SIG-M5 treated with dmso at 0.1 percent for 504 hours (cell line): ENCODE measurements at regions not wholly inside any gene's neighbourhood (a gene's known extent, or its start where the extent isn't known, plus 50 kb on each side); places are given as distances from the start of the nearest gene placed in this dataset.
"Not testable (repeated sequence)": the region's sequence is repeated elsewhere in the genome, so short reads cannot be mapped to it uniquely, and the experiment has no call there.

Experiments used
- DNase-seq: peaks from one replicate; lab custom pipeline; 2025; ENCODE audit not compliant: unreplicated experiment; lab: John Stamatoyannopoulos, UW

DNA sequence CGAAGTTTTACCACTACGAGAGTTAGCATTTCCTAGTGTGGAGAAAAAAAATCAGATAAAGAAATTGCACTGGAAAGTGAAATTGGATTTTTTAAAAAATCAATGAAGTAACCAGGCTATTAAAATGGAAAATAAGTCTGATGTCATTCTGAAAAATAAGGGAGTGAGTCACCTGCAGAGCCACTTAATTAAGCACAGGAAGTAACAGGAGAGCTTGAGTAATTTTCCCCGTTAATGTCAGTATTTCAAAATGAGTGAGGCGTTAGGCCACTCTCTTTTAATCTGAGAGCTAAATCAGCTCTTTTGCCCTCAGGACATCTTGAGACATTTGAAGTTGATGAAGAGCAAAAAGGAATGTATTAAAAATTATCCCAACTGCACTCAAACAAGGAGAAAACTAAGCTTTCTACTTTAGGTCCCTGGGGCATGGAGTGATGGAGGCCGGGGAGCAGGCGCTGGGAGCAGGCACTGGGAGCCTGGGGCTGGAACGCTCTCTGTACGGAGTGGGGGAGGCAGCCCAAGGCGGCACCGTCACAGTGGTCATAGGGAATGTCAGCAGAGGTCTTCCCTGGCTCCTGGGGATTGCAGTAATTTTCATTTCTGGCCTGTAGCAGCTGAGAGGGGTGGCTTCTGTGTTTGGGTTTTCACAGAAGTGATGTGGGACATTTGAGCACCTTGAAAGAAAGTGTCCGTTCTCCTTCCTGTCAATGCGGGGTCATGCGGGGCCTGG is 194.6 kb downstream of the BCL2L11 start:
- DNase-seq: not testable (repeated sequence)

DNA sequence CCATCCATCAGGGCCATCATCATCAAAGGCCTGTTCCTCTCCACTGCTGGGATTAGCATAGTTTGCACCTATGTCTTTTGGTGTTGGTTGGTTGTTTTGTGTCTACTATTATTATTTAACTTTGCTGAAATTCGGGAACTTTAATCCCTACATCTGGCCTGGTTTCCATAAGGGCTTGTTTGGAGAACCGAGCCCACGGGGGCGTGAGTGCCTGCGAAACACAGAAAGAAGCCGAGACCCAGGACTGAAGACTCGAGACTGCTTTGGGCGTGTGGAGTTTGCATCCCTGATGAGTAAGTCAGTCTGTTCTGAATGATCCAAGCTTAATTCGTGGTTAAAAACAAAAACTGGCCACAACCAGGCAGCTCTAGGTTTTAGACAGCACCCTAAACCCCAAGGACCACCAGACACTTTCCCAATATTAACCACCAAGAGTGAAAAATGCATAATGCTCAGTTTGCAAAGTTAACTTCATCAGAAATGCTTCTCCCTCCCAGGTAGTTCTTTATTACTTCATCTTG is 195.6 kb downstream of the BCL2L11 start:
- not testable (repeated sequence) for DNase-seq

DNA sequence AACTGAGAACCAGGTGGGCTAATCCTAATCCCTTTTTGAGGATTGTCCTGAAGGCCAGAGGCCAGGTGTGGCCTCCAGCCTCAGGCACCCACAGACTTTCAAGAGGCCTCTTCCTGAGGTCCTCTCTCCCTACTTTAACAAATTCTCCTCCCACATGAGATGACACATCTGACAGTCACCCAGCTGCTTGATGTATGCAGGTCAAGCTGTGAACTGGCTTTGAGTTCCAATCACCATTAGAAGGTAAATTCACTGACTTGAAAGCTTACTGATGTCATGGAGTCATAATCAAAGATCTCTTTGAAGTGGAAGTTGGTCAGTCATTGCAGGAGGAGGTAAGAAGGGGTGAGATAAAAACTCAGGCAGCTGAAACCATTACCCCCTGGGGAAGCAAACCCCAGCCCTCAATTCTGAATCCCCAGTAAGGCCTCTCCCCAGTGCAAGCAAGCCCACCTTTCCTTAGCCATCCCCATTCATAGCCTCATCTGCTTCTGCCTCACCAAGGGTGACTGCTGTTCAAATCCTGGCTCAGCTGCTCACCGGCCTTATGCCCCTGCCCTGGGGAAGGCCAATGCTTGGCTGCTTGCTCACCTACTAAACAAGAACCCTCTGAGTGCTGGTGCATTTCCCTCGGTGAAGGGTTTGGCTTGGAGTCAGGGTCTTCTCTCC is 196.3 kb downstream of the BCL2L11 start:
- not testable (repeated sequence) for DNase-seq

DNA sequence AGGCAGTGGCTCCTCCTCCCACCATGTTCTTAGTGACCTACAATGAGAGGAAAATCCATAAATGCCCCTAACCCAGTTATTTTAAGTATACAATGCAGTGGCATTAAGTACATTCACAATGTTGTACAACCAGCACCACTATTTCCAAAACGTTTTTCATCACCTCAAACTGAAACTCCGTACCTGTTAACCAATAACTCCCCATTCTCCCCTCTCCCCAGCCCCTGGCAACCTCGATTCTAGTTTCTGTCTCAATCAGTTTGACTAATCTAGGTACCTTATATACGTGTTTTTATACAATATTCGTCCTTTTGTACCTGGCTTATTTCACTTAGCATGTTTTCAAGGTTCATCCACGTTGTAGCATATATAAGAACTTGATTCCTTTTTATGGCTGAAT is 198.8 kb downstream of the BCL2L11 start:
- DNase-seq: not testable (repeated sequence)

DNA sequence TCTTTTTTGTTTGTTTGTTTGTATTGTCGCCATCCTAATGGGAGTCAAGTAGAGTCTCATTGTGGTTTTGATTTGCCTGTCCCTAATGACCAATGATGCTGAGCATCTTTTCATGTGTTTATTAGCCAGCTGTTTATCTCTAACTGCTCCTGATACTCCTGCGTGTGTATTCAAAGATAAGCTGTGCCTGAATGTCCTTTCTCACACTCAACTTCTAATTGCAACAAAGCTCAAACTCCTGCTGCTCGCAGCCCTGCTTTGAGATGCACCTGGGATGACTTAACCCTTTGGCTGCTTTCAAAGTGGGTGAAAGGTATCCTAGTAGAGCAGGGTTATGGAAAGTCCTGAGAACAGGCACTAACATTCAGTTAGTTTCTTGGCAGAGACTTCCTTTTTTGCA is 199.6 kb downstream of the BCL2L11 start:
- DNase-seq: not testable (repeated sequence)

DNA sequence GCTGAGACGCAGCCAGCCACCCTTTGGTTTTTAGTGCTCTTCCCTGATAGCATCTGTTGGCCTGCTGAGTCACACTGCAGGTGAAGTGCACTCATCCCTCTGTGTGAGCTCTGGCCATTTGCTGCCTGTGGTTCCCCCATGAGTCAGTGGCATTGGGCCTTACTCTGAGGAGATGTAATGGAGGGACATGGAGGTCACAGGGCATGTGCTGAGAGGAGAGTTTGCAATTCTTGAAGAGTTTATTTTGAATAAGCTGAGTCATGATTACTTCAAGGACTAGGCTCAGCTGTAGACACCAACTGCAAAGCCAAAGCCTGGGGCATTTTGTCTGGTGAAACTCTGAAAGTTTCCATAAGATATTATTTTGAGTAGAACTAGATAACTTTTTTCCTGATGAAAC is 200.3 kb downstream of the BCL2L11 start:
- not testable (repeated sequence) for DNase-seq

DNA sequence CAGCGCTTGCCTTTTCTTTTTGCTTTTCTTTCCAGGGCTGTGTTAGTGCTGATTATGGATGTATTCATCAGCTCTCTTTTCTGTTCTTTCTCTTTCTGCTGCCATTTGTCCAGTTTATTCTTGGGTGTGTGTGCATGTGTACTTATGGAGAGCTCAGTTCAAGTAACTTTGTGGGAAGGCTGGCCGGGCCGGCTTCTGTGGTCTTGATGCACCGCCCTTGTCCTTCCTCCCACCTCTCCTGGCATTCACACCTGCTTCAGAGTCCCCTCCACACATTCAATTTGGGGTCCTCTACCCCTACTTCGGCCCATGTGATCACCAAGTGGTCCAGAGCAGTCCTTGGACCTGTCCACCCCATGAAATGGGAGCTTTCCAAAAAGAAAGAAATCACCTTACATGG is 202.7 kb downstream of the BCL2L11 start:
- DNase-seq: not testable (repeated sequence)

DNA sequence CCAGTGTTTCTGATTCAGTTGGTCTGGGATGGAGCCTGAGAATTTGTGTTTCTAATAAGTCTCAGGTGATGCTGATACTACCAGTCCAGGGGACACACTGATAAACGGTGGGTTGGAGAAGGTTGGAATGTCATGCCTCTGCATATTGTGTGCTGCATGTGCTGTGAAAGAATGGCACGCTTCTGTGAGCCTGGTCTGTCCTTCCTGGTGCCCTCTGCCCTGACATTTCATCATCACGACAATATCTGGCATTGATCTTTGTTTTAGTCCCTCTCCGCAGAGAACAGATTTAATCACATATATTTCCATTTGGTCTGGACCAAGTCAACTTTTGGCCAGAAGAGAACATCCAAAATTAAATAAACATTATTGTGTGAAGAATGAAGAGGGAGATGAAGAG is 207.0 kb downstream of the BCL2L11 start:
- DNase-seq: not testable (repeated sequence)

DNA sequence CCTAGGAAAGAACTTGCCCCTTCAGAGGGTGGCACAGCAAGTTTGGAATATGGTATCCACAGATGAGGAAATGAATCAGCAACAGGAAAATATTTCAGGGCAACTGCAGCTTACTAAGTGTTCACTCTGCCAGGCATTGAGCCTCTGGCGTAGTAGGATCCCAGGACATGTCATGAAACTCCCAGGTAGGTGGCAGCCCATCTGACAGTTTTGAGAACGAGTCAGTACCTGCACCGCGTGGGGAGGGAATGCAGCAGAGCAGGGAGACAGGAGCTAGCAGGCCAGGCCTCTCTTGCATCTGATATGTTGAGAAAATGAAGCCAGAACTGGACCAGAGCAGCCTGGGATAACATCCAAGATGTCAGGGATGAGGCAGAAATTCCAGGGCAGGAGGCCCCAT is 208.6 kb downstream of the BCL2L11 start:
- DNase-seq: not testable (repeated sequence)

DNA sequence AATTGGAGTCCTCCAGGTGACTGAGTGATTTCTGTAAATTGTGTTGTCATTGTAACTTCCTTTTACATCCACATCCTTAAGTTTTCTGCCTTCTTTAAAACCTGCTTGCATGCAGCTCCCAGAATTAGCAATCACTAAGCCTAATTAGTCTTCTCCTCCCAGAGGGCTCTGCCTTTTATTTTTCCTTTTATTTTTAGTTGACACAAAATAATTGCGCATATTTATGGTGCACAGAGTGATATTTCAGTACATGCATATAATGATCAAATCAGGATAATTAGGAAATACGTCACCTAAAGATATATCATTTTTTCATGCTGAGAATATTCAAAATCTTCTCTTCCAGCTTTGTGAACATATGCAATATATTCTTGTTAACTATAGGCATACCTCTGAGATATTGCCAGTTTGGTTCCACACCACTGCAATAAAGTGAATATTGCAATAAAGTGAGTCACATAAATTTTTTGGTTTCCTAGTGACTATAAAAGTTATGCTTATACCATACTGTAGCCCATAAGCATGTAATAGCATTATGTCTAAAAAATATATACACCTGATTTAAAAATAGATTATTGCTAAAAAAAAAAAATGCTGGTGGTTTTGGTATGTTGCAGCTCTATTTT is 210.5 kb downstream of the BCL2L11 start:
- DNase-seq: not testable (repeated sequence)

DNA sequence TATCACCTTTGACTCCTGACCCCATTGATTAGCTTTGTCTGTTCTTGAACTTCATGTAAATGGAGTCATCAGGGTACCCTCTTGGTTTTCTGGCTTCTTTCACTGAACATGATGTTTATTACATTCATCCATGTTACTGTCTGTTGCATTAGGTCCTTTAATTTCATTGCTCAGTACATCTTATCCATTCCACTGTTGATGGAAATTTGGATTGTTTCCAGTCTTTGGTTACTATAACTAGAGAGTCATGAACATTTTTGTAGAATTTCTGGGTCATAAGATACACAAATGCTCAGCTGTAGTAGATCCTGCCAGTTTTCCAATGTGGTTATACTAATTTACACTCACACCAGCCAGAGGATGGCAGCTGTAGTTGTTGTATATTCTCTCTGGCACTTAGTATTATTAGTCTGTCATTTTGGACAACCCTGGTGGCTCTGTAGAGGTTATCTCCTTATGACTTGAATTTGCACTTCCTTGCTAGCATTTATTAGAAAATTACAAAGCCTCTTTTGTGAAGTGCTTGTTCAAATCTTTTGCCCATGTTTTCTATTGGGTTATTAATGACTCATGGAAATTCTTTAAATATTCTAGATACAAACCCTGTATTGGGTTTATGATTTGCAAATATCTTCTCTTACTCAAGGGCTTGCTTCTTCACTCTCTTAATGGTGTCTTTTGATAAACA is 214.7 kb downstream of the BCL2L11 start:
- DNase-seq: not testable (repeated sequence)

DNA sequence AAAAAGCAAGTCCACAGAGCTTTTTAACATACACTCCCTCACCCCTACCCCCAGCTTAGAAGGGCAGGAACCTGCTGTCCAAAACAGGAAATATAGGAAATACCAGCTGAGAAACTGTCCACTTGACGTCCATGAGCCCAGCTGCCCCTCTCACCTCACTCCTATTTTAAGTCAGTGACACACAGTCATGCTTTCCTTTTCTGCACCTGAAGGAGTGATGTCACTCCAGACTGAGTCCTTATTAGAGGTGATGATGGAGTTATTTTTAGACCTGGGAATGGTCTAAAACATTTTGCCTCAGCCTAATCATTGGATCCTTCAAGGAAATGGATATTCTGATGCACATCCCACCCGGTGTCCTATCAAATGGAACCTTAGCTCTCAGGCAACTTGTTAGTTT is 217.8 kb downstream of the BCL2L11 start:
- DNase-seq: not testable (repeated sequence)

DNA sequence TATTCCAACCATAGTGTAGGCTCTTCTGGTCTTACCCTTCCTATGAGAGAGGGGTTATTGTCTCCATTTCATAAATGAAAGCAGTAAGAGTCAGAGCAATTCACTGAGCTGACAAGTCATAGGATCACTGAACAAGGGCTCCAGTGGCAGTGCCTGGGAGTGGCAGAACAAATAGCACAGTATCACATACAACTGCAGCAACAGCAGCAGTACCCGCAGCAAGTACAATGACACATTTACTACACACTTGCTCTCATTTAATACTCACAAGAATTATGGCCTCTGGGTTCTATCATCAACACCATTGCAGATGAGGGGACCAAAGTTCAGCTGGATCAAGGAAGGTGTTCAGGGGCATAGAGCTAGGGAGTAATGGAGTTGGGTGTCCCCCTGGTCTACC is 218.8 kb downstream of the BCL2L11 start:
- DNase-seq: not testable (repeated sequence)

DNA sequence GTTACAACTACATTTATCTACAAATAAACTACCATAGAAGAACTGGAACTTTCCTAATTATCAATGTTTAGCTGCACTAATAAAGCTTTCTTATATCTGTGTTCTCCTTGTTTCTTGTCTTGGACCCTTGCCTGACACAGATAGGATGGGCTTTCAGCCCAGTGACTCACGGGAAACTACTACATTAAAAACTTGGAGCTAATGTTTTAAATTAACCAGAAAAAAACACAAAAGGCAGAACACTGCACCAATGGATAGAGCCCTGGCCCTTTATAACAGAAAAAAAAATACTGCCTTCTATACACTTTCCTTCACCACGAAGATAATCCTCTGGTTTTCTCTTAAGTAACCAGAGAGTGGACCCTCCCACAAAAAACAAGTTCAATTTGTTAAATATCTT is 223.9 kb downstream of the BCL2L11 start:
- DNase-seq: not testable (repeated sequence)

DNA sequence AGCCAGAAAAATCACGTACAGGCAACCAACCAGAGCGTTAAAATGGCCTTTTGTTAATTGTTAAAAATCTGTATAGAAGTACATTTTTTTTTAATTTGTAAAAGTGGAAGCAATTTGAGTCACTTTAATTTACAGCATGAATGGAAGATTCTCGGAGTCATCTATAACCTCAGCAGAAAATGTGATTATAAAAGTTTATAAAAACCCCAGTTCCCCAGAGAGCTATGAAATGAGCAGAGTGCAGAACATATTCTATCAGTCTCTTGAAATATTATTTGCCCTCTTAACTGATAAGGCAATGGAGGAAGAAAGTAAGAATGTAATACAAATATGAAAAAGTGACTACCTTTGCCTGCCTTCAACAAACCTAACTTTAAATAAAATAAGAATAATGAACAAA is 224.7 kb downstream of the BCL2L11 start:
- not testable (repeated sequence) for DNase-seq

DNA sequence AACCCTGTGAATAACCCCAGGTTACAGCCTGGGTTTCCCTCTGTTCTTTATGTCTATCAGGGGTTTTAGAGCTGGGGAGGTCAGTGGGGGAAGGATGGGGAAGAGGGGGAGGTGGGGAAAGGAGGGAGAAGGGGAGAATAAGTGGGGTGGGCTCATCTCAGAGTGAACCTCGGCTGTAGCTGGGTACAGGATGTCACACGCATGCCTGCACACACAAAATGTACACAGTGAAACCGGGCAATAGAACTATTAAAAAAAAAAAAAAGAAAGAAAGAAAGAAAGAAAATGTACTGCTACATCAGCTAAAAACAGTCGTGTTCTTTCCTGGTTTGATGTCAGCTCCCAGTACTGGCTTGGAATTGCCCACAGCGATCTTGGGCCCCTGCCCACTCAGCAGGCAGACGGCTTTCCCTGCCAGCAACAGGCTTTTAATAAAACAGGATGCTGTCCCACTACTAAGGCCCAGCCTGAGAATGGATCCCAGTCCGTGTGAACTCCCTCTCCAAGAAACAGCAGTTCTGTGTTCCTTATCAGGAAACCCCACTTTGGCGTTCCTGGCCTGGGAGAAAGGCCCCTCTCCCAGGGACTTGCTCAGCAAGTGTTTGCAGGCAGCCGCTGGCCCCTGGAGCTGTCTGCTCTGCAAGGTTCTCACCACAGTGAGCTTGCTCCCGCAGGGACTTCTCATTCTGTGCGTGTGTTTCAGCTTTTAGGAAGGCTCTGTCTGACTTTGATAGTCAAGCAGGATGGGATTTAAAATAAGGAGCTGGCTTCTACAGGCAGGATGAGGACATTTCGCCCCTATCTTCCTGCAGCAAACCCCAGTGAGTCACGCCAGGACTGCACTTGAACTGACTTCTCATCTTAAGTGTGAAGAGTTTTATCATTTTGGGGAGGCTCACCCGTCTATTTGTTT is 225.6 kb downstream of the BCL2L11 start:
- DNase-seq: not testable (repeated sequence)

DNA sequence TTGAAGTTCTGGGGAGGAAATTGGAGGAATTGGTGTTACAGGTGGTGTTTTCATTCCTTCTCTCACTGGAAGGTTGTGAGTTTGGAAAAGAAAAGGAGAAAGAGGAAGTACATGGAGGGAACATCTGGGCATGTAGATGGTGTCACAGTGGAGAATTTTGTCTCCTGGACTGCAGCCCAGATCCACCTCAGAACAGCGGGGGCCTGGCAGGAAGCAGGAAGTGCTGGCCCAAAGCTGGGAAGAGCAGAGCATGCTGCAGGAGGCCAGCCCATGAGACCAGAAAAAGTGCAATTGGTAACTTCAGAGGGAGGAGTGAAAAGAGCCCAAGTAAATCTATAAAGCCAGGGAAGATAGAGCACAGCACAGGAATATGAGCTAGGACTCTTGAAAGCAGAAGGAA is 227.0 kb downstream of the BCL2L11 start:
- not testable (repeated sequence) for DNase-seq

DNA sequence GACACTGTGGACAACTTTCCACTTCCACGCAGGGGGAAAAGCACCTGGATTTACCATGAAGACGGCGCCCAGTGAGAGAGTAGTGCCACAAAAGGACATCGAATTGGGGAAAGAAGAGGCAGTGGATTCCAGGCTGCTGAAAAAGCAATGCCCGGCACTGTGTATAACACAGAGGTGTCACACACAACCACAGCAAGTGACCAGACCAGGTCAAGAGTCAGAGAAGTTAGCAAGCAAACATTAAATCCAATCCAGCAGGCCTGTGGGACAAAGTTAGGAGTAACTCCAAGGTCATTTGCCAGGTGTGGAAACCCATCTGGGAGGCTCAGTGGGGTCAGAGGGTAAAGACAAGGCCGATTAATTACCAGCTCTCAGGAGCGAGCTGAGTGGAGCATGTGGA is 227.6 kb downstream of the BCL2L11 start:
- not testable (repeated sequence) for DNase-seq

DNA sequence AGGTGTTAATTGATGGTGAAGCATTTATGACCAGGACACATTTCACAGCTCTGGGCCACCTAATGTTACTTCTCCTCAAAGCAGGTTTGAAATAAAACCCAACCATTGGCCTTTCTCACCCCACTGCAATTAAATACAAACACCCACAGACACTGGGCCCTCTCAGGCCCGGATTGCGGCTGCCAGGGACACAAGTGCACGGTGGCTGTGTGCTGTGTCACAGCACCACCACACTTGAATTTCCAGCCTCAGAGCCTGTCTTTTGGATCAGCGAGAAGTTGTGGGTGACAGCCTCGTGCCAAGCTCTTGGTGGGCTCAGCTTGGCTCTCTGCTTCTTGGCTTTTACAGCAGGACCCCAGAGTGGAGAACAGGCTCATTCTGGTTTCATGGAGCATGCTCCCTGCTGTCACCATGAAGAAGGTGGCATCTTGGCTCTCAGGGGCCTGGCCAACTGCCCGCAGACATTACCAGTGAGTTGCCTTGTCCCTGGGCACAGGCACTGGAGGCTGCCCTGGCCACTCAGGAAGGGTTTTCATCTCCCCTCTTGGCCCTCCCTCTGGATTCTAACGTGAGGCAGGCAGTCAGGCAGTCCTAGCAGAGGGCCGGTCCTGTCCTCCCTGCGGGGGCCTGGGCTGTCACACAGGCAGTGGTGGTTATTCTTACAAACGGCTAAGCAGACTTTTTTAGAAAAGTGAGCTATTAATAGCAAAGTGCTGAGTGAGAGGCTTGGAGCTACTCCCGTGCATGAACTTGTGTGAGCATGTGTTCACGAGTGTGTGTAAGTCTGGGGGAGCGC is 234.5 kb downstream of the BCL2L11 start:
- not testable (repeated sequence) for DNase-seq
